SK-N-SH (cell line): ENCODE measurements at regions not wholly inside any gene's neighbourhood (a gene's known extent, or its start where the extent isn't known, plus 50 kb on each side); places are given as distances from the start of the nearest gene placed in this dataset.

Experiments used
- EP300 ChIP-seq, 2 experiments: IDR thresholded peaks; 2 replicates each; pipeline versions ENCODE4 v1.4.0 to v1.6.1; 2012; ENCODE audit warnings: borderline replicate concordance in 1 of 2, low read depth in 1 of 2, low read length in 1 of 2
- EZH2phosphoT487 ChIP-seq: fragments of 200-600 bp; sonication (generic); IDR thresholded peaks from 2 replicates; pipeline ENCODE4 v1.6.1; 2017; ENCODE audit warnings: low read depth, mixed run types, mild to moderate bottlenecking, antibody characterized with exemption, moderate library complexity, borderline replicate concordance
- MAX ChIP-seq: IDR thresholded peaks from 2 replicates; pipeline ENCODE4 v1.4.0; 2012; ENCODE audit warnings: low read depth
- POLR2AphosphoS5 ChIP-seq: IDR thresholded peaks from 2 replicates; pipeline ENCODE4 v1.6.1; 2012; ENCODE audit warnings: low read depth, low read length
- RAD21 ChIP-seq: IDR thresholded peaks from 2 replicates; pipeline ENCODE4 v1.6.1; 2012; ENCODE audit warnings: mild to moderate bottlenecking, low read length
- SIN3A ChIP-seq: IDR thresholded peaks from 2 replicates; pipeline ENCODE4 v1.6.1; 2012; ENCODE audit warnings: low read depth, mild to moderate bottlenecking, low read length, moderate library complexity, borderline replicate concordance
- TAF1 ChIP-seq: IDR thresholded peaks from 2 replicates; pipeline ENCODE4 v1.6.1; 2012; ENCODE audit warnings: low read depth, mild to moderate bottlenecking, low read length, moderate library complexity, borderline replicate concordance
- YY1 ChIP-seq: IDR thresholded peaks from 2 replicates; pipeline ENCODE4 v1.4.0; 2012; ENCODE audit warnings: low read depth, mild to moderate bottlenecking
- TF ChIP-seq, protein P1 (sequence below): IDR thresholded peaks from 2 replicates; pipeline ENCODE4 v1.6.1; 2012; ENCODE audit warnings: mild to moderate bottlenecking, low read depth, low read length, moderate library complexity
- TF ChIP-seq, protein P2 (sequence below): fragments of 200-600 bp; sonication (generic); IDR thresholded peaks from 2 replicates; pipeline ENCODE4 v1.6.1; 2017; ENCODE audit warnings: antibody characterized with exemption, mild to moderate bottlenecking, moderate library complexity

DNA sequence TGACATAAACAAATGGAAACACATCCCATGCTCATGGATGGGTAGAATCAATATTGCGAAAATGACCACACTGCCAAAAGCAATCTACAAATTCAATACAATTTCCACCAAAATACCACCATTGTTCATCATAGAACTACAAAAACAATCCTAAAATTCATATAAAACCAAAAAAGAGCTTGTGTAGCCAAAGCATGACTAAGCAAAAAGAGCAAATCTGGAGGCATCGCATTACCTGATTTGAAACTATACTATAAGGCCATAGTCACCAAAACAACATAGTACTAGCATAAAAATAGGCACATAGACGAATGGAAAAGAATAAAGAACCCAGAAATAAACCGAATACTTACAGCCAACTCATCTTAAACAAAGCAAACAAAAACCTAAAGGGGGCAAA is 342.8 kb upstream of the AGA start:
- TF ChIP-seq, protein P1, sequence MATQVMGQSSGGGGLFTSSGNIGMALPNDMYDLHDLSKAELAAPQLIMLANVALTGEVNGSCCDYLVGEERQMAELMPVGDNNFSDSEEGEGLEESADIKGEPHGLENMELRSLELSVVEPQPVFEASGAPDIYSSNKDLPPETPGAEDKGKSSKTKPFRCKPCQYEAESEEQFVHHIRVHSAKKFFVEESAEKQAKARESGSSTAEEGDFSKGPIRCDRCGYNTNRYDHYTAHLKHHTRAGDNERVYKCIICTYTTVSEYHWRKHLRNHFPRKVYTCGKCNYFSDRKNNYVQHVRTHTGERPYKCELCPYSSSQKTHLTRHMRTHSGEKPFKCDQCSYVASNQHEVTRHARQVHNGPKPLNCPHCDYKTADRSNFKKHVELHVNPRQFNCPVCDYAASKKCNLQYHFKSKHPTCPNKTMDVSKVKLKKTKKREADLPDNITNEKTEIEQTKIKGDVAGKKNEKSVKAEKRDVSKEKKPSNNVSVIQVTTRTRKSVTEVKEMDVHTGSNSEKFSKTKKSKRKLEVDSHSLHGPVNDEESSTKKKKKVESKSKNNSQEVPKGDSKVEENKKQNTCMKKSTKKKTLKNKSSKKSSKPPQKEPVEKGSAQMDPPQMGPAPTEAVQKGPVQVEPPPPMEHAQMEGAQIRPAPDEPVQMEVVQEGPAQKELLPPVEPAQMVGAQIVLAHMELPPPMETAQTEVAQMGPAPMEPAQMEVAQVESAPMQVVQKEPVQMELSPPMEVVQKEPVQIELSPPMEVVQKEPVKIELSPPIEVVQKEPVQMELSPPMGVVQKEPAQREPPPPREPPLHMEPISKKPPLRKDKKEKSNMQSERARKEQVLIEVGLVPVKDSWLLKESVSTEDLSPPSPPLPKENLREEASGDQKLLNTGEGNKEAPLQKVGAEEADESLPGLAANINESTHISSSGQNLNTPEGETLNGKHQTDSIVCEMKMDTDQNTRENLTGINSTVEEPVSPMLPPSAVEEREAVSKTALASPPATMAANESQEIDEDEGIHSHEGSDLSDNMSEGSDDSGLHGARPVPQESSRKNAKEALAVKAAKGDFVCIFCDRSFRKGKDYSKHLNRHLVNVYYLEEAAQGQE = no peak
- TF ChIP-seq, protein P2, sequence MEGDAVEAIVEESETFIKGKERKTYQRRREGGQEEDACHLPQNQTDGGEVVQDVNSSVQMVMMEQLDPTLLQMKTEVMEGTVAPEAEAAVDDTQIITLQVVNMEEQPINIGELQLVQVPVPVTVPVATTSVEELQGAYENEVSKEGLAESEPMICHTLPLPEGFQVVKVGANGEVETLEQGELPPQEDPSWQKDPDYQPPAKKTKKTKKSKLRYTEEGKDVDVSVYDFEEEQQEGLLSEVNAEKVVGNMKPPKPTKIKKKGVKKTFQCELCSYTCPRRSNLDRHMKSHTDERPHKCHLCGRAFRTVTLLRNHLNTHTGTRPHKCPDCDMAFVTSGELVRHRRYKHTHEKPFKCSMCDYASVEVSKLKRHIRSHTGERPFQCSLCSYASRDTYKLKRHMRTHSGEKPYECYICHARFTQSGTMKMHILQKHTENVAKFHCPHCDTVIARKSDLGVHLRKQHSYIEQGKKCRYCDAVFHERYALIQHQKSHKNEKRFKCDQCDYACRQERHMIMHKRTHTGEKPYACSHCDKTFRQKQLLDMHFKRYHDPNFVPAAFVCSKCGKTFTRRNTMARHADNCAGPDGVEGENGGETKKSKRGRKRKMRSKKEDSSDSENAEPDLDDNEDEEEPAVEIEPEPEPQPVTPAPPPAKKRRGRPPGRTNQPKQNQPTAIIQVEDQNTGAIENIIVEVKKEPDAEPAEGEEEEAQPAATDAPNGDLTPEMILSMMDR = no peak
- TF ChIP-seq YY1 = no peak
- no peak for TF ChIP-seq EP300 (IDR thresholded peaks at IDR 0.05; ENCODE audit: borderline replicate concordance in 1 of 2, low read depth in 1 of 2, low read length in 1 of 2)
- TF ChIP-seq MAX = no peak
- TF ChIP-seq TAF1 = no peak
- TF ChIP-seq POLR2AphosphoS5 = no peak
- TF ChIP-seq EZH2phosphoT487 = no peak
- TF ChIP-seq RAD21 = no peak
- TF ChIP-seq SIN3A = no peak
